Body of pancreas (tissue), 4 donors: ENCODE measurements at regions not wholly inside any gene's neighbourhood (a gene's known extent, or its start where the extent isn't known, plus 50 kb on each side); places are given as distances from the start of the nearest gene placed in this dataset.

Source experiments
- POLR2A ChIP-seq, 3 donors: fragments of 450-650 bp; IDR thresholded peaks; one replicate each; pipeline ENCODE4 v1.6.1; 2016; ENCODE audit warnings: antibody characterized with exemption in 3 of 3, mild to moderate bottlenecking in 2 of 3
- TF ChIP-seq, protein P1 (sequence below), 7 experiments: fragments of 450-650 bp in 4 of 7; fragments of 200-600 bp in 3 of 7; sonication (generic) in 3 of 7; IDR thresholded peaks; one replicate each; pipeline ENCODE4 v1.5.1; 2016 to 2019; ENCODE audit warnings: antibody characterized with exemption in 7 of 7

DNA sequence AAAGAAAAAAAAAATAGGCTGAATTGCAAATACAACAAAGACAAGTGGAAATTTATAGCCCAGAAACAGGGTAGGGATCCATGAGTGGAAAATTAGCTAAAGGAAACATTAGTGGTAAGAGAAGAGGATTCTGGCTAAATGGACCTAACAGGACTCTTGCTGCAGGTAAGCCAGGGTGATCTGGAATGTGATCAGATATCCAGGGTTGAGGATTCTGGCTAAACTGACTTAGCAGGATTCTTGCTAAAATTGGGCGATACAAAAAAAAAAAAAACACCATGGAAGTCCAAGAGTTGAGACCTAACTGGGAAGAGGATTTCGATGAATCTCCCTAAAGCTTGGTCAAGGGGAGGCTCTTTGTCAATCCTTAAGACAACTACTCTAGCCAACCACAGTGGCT, 61.7 kb upstream of the ATF7IP2 start:
- TF ChIP-seq, protein P1, sequence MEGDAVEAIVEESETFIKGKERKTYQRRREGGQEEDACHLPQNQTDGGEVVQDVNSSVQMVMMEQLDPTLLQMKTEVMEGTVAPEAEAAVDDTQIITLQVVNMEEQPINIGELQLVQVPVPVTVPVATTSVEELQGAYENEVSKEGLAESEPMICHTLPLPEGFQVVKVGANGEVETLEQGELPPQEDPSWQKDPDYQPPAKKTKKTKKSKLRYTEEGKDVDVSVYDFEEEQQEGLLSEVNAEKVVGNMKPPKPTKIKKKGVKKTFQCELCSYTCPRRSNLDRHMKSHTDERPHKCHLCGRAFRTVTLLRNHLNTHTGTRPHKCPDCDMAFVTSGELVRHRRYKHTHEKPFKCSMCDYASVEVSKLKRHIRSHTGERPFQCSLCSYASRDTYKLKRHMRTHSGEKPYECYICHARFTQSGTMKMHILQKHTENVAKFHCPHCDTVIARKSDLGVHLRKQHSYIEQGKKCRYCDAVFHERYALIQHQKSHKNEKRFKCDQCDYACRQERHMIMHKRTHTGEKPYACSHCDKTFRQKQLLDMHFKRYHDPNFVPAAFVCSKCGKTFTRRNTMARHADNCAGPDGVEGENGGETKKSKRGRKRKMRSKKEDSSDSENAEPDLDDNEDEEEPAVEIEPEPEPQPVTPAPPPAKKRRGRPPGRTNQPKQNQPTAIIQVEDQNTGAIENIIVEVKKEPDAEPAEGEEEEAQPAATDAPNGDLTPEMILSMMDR (IDR thresholded peaks at IDR 0.05) = no peak
- TF ChIP-seq POLR2A (IDR thresholded peaks at IDR 0.05) = no peak
